GM20431 (cell line): ENCODE measurements at regions not wholly inside any gene's neighbourhood (a gene's known extent, or its start where the extent isn't known, plus 50 kb on each side); places are given as distances from the start of the nearest gene placed in this dataset.

Source experiments
- in situ Hi-C: fragments of 300-500 bp; cut with MseI, MboI; formaldehyde crosslinking; loops from one replicate; pipeline ENCODE4 v1.15.0; 2020; ENCODE audit warnings: low sequenced_read_pairs; ENCODE audit not compliant: unreplicated experiment

DNA sequence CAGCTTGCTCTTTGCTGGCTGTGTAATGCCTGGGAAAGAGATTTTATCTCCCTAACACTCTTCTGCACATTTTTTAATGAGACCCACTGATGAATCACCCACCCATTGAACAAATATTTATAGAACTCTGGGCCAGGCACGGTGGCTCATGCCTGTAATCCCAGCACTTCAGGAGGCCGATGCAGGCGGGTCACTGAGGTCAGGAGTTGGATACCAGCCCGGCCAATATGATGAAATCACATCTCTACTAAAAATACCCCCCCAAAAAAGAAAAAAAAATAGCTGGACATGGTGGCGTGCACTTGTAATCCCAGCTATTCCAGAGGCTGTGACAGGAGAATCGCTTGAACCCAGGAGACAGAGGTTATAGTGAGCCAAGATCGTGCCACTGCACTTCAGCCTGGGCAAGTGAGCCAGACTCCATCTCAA is 82.1 kb upstream of the SIRPA start:
- in situ Hi-C loops = no loop called here

DNA sequence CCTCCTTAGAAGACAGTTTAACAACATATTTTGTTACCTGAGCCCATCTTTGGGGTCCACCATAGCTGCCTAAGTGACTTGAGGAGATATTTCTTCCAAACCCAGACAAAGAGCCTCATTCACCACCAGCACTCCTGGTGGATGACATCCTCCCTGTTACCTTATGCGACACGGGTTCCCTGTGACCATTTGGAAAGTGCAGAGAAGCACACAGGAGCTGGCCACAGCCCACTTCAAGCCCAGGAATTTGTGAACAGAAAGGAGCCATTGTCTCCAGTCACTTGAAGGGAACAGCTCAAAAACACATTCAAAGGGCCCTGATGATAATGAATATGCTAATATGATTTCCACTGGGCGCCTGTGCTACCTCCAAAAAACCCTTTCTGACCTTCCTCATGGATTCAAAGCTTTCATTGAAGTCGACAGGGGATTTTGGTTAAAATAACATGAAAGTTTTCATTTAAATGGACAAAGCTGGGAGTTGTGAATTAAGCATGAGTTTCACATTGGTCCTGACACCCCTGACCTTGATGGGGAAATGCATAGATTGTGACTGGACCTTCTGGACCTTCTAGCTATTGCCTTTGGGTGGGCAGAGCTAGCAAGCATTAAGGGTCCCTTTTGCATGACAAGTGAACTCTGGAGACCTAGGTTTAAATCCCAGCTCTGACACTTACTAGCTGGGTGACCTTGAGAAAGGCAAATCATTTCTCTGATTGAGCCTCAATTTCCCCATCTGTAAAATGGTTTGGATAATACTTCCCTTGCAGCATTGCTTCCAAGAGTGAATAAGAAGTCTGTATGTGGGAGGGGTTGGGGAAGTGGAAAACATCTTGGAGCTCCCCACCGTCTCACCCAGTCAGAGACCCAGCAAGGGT is 83.3 kb upstream of the SIRPA start:
- in situ Hi-C loops = no loop called here

DNA sequence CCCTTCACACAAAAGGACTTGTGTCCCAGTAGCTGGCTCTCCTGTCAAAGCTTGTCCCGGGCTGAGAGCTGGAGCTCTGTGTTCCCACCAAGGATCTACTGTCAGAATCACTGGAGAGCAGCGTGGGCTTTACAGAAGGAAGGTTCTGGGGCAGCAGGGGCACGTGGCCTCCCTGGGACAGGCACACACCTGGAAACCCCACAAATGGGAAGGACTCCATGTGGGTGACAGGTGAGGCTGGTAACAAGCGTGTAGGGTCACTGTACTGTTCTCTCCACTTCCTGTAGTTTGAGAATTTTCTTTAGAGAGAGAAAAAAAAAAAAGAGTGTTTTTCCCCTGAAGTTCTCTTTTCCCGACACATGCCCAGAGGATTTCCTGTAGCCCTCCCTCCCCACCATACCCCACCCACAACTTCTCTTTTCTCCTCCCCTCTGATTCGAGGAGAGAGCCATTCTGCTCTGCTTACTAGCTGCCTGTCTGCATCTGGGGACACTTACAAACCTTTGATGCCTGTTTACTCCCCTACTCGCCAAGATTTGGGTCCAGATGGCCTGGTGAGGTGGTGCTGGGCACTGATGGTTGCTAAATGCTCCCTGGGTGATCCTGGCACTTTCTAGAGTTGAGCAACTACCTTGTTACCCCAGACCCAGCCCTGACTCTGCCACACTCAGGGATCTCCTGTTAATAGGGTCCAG is 84.1 kb upstream of the SIRPA start:
- in situ Hi-C loops = no loop called here

DNA sequence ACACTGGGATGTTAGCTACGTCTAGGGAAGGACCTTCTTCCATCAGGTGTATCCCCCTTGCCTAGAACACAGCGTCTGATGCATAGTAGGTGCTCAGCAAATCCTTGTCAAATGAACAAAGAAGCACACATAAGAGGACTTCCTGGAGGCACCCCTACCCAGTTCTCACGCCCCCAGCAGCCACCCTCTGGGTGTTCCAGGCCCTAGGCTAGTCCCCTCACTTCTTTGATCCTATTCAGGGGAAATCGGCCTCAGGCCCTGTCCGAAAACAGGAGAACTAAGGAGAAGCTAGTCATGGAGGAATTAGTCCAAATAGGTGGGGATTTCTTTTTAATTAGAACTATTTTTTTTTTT is 84.7 kb upstream of the SIRPA start:
- in situ Hi-C loops = no loop called here

DNA sequence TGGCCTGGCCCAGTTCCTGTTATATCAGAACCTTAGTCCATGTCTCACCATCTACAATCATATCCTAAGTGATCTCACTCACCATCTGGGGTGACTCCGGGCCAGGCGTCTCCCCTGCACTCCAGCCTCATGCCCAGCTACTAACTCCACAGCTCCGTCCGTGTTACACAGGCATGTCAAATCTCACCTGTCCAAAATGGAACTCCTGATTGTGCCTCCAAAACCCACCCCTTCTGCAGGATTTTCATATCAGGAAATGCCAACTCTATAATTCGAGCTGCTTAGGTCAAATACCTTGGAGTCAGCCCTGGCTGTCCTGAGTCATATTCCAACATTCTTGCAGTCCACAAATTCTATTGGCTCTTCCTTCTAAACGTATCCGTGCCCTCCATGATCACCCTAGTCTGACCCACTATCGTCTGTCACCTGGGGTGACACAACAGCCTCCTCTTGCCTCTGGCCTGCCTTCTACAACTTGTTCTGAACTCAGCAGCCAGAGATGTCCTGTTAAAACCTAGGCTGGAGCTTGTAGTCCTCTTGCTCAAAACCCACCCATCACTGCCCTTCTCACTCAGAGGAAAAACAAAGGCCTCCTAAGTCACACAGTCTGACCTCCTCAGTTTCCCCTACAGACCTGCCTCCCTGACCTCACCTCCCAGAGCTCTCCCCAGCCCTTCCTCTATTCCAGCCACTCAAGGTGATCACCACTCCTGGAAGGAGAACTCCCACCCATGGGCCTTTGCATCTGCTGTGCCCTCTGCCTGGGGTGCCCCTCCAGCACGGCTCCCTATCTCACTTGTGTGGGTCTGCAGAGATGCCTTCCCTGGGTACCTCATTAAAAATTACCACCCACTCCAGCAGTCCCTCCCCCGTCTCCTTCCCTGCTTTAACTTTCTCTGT is 85.3 kb upstream of the SIRPA start:
- in situ Hi-C loops = no loop called here

DNA sequence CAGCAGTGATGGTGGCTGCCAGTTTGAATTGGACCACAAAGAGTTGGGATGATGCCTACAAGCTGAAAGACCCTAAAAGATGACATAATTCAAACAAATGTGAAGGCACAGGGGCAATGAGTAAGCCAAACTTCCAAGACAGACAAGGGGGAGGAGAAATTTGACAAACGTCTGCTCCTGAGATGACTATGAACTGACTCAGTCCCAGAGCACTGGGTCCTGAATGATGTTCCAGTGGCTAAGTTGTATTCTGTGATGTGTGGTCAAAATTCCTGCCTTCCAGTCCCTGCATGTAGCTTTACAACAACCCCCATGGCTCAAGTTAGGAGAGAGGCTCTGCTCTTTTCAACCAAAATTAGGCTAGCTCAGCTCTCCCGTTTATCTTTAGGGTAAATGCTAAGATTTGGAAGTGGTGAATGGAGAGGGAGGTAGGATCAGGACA is 86.1 kb upstream of the SIRPA start:
- in situ Hi-C loops = no loop called here

DNA sequence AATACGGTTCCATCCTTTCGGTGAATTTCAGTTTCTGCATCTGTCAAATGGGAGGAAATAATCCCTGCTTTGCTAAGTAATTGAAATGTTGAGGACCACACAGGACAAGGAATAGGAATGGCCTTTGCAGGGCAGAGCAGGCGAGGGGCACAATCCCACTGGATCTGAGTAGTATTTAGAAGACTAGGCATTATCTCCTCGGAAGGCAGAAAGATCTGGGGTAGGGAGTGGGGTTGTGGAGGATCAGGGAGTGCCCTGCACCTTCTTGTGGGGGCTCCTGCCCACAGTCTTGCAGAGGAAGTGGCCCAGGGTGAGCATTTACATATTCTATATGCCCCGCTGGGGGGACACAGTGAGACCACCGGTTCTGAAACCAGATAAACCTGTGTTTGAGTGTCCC is 87.1 kb upstream of the SIRPA start:
- in situ Hi-C loops = no loop called here

DNA sequence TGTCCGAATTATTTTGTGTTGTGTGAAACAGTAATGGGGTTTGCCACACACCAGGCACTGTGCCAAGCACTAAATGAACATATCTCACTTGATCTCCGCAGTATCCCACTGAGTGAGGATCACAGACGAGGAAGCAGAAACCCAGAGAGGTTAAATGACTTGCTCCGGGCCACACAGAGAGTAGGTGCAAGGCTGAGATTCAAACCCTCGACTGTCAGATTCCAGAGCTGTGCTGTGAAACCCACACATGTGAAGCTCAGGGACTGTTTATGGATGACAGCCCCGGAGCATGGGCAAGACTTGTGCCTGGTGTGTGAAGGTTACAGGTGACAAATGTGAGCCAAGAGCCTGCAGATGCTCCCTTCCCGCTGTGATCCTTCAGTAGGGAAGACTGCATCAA is 87.8 kb upstream of the SIRPA start:
- in situ Hi-C loops = no loop called here

DNA sequence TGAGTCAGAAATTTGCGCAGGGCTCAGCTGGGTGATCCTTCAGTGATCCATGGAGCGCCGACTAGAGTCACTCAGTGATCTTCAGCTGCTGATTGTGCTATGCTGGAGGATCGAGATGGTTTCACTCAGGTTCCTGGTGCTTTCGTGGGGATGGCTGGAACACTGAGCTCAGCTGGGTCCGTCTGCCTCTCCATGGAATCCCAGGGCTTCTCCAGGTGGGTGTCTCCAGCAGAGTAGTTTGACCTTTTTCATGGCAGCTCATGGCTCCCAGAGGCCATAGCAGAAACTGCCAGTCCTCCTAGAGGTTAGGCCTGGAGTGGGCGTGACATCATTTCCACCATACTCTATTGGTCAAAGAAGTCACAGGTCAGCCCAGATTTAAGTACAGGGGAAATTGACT is 88.8 kb upstream of the SIRPA start:
- in situ Hi-C loops = no loop called here

DNA sequence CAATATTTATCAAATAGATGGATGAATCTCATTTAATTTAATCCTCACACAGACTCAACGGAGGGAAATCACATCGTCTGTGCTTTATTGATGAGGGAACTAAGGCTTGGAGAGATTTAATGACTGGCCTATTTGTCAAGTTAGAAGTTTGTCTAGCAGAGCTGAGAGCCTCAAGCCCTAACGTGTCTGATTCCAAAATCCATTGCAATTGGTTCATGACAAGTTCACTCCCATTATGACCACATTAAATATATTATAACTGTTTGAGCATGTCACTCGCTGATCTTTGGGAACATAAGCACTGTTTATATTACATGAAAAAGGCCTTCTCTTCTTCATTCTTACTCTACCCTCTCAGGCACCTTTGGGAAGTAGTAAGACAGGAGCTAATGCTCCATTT is 89.4 kb upstream of the SIRPA start:
- in situ Hi-C loops = no loop called here

DNA sequence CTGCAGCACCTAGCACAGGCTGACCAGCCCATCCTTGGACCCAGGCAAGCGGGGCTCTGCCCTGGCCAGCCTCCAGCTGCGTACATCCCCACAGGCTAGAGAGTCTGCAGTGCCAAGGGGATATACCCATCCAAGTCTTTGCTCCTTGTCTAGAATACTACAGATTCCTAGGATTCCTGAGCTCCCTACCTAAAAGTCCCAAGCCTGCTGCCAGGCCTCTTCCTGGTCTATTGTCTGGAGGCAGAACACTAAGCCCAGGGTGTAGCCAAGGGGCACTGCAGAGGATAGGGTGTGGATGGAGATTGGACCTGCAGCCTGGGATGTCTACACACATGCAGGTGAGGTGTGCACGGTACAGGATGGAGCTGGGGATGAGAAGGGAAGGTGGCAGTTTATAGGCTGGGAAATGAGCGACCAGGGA is 90.0 kb upstream of the SIRPA start:
- in situ Hi-C loops = no loop called here

DNA sequence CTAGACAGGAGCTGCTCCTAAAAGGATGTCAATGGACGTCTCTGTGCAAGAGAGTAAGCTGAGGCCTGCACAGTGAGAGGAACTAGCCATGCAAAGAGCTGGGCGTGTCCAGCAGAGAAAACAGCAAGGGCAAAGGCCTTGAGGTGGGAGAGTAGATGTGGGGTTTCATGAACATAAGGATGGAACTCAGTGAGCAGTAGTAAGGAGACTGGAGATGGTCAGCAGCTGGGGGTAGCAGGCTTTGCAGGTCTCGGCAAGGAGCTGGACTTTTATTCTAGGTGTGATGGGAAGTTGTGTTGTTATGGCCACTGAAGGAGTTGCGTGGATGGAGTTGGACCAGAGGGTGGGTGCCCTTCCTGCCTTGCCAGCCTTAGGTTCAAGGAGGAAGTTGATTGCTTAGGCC is 90.7 kb upstream of the SIRPA start:
- in situ Hi-C loops = no loop called here

DNA sequence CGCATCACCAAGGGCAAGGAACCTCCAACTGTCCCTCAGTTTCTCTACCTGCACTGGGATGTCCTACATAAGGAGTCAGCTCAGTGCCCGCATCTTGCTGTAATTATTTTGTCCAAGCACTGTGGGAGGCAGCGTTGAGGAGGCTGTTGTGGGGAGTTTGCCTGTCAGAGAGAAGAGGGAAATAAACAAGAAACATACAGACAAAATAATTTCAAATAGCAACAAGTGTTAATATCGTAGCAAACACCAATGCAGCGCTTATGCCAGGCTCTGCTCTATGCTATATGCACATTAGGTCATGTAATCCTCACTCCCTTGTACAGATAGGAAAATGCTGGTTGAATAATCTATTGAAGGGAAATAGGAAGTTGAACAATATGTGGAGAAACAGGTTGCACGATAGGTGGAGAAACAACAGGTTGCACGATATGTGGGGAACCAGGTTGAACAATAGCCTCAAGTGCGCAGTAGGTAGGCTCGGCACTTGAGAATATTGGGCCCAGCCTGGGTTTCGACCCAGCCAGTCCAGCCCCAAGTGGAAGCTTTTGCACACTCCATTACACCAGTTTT is 91.2 kb upstream of the SIRPA start:
- in situ Hi-C loops = no loop called here

DNA sequence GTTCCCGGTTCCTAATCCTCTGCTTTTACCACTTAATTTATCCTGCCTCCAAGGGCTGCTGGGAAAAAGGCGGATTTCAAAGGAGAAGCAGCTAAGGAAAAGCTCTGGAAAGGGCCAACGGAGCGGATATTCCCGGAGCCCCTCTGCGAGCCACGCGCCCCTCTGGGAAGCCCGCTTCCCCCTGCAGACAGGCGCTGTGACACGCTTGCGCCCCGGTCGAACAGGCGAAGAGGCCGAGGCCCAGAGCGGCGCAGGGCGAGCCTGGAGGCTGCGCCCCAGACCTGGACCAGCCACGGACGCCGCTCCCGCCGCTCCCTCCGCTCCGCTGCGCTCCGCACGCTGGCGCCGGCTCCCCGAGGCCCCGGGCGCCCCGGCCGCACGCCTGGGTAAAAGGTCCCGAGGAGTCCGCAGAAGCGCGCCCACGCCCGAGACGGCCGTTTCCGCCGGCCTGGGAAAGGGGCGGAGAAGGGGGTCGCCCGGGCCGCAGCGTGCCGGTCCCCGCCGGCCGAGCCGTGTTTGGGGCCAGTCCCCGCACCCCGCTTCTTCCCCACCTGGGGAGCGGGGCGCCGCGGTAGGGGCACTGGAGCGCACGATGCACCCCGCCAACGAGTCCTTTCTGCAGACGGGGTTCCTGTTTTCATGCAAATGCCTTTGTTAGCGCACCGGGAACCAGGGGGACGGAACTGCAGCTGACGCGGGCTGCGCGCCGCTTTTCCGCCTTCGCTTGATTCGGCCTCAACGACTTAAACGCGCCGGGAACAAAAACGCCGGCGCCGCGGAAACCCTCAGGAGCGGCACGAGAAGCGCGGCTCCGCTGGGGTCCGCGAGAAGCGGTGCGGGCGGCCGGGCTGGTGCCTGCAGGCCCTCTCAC is 91.9 kb upstream of the SIRPA start:
- in situ Hi-C loops = no loop called here

DNA sequence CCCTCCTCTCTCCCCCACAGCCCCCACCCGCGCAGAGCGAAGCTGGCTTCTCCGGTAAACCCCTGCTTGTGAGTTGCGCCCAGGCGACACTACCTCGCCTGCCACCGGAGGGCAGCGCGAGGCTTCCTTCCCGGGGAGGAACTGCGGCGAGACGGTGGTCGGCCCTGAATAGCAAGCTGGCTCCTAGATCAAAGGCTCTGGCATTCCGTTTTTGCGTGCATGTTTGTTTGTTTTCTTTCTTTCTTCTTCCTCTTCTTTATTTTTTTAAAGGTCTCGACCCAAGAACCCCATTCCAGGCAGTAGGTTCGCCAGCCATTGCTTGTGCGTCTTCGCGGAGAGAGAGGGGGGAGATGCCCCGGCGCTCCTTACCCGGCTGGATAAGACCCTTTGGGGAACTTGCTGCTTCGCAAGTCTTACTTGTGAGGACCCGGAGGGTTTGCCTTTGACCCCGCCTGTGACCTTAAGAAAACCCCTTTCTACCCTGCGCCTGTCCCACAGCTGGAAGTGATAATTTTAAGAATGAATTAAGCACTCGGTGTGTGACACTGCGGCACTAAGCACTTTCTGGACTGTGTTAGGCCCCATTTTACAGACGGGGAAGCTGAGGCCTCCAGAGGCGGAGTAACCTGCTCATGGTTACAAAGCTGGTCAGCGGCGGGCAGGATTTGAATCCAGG is 92.7 kb upstream of the SIRPA start:
- in situ Hi-C loops = no loop called here

DNA sequence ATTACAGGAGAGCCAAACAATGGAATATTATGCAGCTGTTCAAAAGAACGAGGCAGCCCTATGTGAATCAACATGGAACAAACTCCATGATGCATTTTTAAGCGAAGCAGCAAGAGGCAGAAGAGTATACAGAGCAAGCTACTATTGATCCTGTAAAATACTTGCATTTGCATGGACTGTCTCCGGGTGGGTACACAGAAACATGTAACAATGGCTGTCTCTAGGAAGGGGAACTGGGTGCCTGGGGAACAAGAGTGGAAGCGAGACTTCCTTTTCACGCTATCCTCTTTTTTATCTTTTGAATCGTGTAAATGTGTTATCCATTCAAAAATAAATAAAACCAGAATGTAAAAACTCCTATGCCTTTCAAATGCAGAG is 93.3 kb upstream of the SIRPA start:
- in situ Hi-C loops = no loop called here

DNA sequence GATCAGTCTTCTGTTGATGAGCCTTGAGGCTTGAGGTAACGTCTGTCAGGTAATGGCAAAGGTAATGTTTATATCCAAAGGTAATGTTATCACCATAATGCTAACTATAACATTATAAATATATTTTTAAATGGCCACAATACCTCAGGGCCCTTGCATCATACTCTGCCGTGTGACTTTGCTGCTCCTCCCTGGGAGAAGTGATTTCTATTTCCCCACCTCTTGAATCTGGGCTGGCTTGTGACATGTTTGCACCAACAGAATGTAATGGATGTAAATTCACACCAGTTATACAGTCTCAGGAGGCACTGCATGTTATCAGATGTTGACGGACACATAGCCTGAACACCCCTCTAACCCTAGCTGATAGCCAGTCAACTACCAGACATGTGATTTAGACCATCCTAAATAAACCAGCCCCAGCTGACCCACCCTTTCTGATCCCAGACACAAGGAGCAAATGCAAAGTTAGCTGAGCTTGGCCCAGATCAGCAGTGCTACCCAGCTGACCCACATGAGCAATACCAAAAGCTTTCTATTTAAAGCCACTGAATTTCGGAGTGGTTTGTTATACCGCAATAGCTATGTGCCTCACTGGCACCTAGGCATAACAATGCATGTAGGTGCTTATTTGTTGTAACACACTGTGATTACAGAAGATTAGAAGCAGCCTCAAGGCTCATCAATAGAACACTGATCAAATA is 93.8 kb upstream of the SIRPA start:
- in situ Hi-C loops = no loop called here

DNA sequence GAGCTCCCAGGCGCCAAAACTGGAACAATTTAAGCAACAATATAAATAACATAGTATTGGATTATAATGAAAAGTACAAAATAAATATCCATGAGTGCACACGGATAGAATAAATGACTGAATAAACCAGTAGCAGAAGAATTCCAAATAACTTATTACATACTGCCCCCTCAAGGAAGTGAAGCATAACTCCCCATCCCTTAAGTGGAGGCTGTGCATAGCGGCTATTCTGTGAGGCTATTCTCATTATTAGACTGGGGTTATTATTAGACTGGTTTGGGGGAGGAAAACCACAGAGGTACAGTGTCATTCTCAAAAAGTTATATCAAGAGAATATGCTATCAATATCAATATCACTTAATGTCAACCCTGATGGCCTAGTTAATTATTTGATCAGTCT is 94.4 kb upstream of the SIRPA start:
- in situ Hi-C loops = no loop called here
